Nucleus accumbens (tissue), 56 donors: ENCODE measurements at regions not wholly inside any gene's neighbourhood (a gene's known extent, or its start where the extent isn't known, plus 50 kb on each side); places are given as distances from the start of the nearest gene placed in this dataset.
"Not testable (repeated sequence)": the region's sequence is repeated elsewhere in the genome, so short reads cannot be mapped to it uniquely, and the experiment has no call there.

ENCODE experiments used
- DNase-seq, 56 donors: peaks; one replicate each; lab custom pipeline; 2025; lab: John Stamatoyannopoulos, UW

- no peak for DNase-seq
These were observed 105.7 kb downstream of the LCA5 start for GRCh38 chr6:79431537-79431933.

GRCh38 chr6:79430913-79431536, 106.2 kb downstream of the LCA5 start:
- DNase-seq = no peak

- DNase-seq = no peak
These were observed 109.5 kb downstream of the LCA5 start for GRCh38 chr6:79427721-79428120.

- no peak for DNase-seq
These were observed 110.5 kb downstream of the LCA5 start for GRCh38 chr6:79426625-79427278.

- no peak for DNase-seq
These were observed 111.5 kb downstream of the LCA5 start for GRCh38 chr6:79425589-79426311.

- DNase-seq = no peak
These were observed 114.0 kb downstream of the LCA5 start for GRCh38 chr6:79423216-79423615.

- no peak for DNase-seq
These were observed 114.6 kb downstream of the LCA5 start for GRCh38 chr6:79422666-79423065.

- peak in 22 of 56 donors; percentile 3 to 68 (median 18) for DNase-seq
These were observed 115.3 kb downstream of the LCA5 start for GRCh38 chr6:79421707-79422484.

- DNase-seq = no peak
These were observed 116.2 kb downstream of the LCA5 start for GRCh38 chr6:79421001-79421411.

GRCh38 chr6:79420054-79420453, 117.2 kb downstream of the LCA5 start:
- DNase-seq = peak in 3 of 56 donors; percentile 12 to 38 (median 14)

- DNase-seq = no peak
These were observed 120.3 kb downstream of the LCA5 start for GRCh38 chr6:79416931-79417330.

- DNase-seq = peak in 1 of 56 donors; percentile 8
These were observed 123.6 kb downstream of the LCA5 start for GRCh38 chr6:79413562-79414002.

GRCh38 chr6:79410806-79411205, 126.4 kb downstream of the LCA5 start:
- DNase-seq = peak in 1 of 56 donors; percentile 11

GRCh38 chr6:79408256-79408974, 128.8 kb downstream of the LCA5 start:
- no peak for DNase-seq

- no peak for DNase-seq
These were observed 132.6 kb downstream of the LCA5 start for GRCh38 chr6:79404677-79405076.

GRCh38 chr6:79404261-79404660, 133.0 kb downstream of the LCA5 start:
- no peak for DNase-seq

- DNase-seq = no peak
These were observed 133.7 kb downstream of the LCA5 start for GRCh38 chr6:79403563-79403962.

GRCh38 chr6:79403086-79403485, 134.1 kb downstream of the LCA5 start:
- no peak for DNase-seq

GRCh38 chr6:79399499-79399898, 137.7 kb downstream of the LCA5 start:
- no peak for DNase-seq

GRCh38 chr6:79398617-79399016, 138.6 kb downstream of the LCA5 start:
- not testable (repeated sequence) for DNase-seq
